ENCODE measurements at regions not wholly inside any gene's neighbourhood (a gene's known extent, or its start where the extent isn't known, plus 50 kb on each side); places are given as distances from the start of the nearest gene placed in this dataset.

DNA sequence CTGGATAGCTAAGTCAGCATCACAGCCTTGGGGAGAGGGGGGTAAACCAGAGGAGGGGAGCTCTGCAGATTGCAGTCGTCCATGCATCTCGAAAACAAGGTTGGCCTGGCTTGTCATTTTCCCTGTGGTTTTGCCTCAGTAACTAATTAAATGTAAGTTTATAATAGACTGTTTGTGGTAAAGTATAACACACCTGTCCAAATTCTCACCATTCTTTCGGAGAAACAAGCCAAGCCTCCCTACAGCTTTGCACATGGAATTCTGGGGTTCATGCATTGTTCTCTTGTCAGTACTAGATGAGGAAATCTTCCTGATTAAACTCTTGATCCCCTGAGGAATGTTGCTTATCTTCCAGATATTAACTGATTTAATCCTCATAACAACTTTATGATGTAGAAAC lies 1065.2 kb upstream of the FAM98A start:
- TF ChIP-seq EZH2 (IDR thresholded peaks at IDR 0.05; ENCODE audit: insufficient read depth, low read length) = no peak
- TF ChIP-seq, protein P1, sequence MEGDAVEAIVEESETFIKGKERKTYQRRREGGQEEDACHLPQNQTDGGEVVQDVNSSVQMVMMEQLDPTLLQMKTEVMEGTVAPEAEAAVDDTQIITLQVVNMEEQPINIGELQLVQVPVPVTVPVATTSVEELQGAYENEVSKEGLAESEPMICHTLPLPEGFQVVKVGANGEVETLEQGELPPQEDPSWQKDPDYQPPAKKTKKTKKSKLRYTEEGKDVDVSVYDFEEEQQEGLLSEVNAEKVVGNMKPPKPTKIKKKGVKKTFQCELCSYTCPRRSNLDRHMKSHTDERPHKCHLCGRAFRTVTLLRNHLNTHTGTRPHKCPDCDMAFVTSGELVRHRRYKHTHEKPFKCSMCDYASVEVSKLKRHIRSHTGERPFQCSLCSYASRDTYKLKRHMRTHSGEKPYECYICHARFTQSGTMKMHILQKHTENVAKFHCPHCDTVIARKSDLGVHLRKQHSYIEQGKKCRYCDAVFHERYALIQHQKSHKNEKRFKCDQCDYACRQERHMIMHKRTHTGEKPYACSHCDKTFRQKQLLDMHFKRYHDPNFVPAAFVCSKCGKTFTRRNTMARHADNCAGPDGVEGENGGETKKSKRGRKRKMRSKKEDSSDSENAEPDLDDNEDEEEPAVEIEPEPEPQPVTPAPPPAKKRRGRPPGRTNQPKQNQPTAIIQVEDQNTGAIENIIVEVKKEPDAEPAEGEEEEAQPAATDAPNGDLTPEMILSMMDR (IDR thresholded peaks at IDR 0.05; ENCODE audit: insufficient read depth, low read depth, low read length) = no peak
- H3K79me2 ChIP-seq (ENCODE audit: insufficient read depth, low read length) = no peaks in the 10 kb centered on the region
- FAIRE-seq = no peak
- no peak overlapping the region for H3K9ac ChIP-seq (ENCODE audit: low read length)
- no peak overlapping the region for H3K27ac ChIP-seq (ENCODE audit: low read depth, low read length)
- no peak overlapping the region for H3K4me3 Mint-ChIP-seq (ENCODE audit: unreplicated experiment)
- no peaks in the 10 kb centered on the region for H4K20me1 ChIP-seq (ENCODE audit: insufficient read depth, low read length)
- no peak overlapping the region for H2AFZ ChIP-seq (ENCODE audit: low read depth, low read length)
- H3K27ac Mint-ChIP-seq (ENCODE audit: unreplicated experiment) = no peak overlapping the region
- no peak overlapping the region for H3K4me2 ChIP-seq (ENCODE audit: low read length)
- no peaks in the 10 kb centered on the region for H3K36me3 ChIP-seq (ENCODE audit: insufficient read depth, low read length)
- no peaks in the 10 kb centered on the region for H3K9me3 Mint-ChIP-seq (ENCODE audit: unreplicated experiment)
- no peaks in the 10 kb centered on the region for H3K27me3 ChIP-seq (ENCODE audit: insufficient read depth, low read length)
- H3K4me3 ChIP-seq (ENCODE audit: insufficient read depth, low read depth, low read length) = no peak overlapping the region
- no peak for DNase-seq (ENCODE audit: low read depth)
- no peaks in the 10 kb centered on the region for H3K27me3 Mint-ChIP-seq (ENCODE audit: low read depth, unreplicated experiment)
- H3K36me3 Mint-ChIP-seq (ENCODE audit: low read depth, unreplicated experiment) = no peaks in the 10 kb centered on the region
- H3K9me3 ChIP-seq (ENCODE audit: insufficient read depth, low read depth, low read length) = peaks cover 3% of the 10 kb centered on the region
- peaks cover 2% of the 10 kb centered on the region for H3K4me1 Mint-ChIP-seq (ENCODE audit: low read depth, unreplicated experiment)
- H3K4me1 ChIP-seq (ENCODE audit: insufficient read depth, low read length) = no peaks in the 10 kb centered on the region

DNA sequence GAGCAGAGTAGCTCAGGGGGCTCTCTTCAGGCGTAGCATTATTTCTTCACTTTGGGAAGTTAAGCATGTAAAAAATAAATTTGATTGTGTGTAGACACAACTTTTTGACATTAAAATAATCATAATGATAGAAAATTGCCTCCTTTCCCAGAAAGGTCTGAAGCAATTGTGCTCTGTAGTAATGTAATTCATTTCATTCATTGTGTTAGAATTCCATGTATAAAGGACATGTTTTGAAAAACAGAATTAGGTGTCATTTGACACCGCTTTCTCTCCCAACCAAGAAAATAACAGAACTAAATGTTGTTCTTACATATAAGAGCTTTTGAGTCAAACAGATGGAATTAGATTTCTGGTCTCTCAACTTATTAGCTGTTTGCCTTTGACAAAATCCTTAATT lies 1064.2 kb upstream of the FAM98A start:
- H3K9ac ChIP-seq (ENCODE audit: low read length) = no peak overlapping the region
- H3K27ac Mint-ChIP-seq (ENCODE audit: unreplicated experiment) = no peak overlapping the region
- H3K36me3 Mint-ChIP-seq (ENCODE audit: low read depth, unreplicated experiment) = no peaks in the 10 kb centered on the region
- H3K27ac ChIP-seq (ENCODE audit: low read depth, low read length) = no peak overlapping the region
- H3K79me2 ChIP-seq (ENCODE audit: insufficient read depth, low read length) = no peaks in the 10 kb centered on the region
- H3K4me2 ChIP-seq (ENCODE audit: low read length) = no peak overlapping the region
- H3K4me1 Mint-ChIP-seq (ENCODE audit: low read depth, unreplicated experiment) = peaks cover 2% of the 10 kb centered on the region
- FAIRE-seq = no peak
- TF ChIP-seq, protein P1 (IDR thresholded peaks at IDR 0.05; ENCODE audit: insufficient read depth, low read depth, low read length) = no peak
- TF ChIP-seq EZH2 (IDR thresholded peaks at IDR 0.05; ENCODE audit: insufficient read depth, low read length) = no peak
- H3K36me3 ChIP-seq (ENCODE audit: insufficient read depth, low read length) = no peaks in the 10 kb centered on the region
- H3K9me3 ChIP-seq (ENCODE audit: insufficient read depth, low read depth, low read length) = peaks cover 3% of the 10 kb centered on the region
- no peak overlapping the region for H3K4me3 ChIP-seq (ENCODE audit: insufficient read depth, low read depth, low read length)
- no peak for DNase-seq (ENCODE audit: low read depth)
- no peak overlapping the region for H3K4me3 Mint-ChIP-seq (ENCODE audit: unreplicated experiment)
- H2AFZ ChIP-seq (ENCODE audit: low read depth, low read length) = no peak overlapping the region
- H3K27me3 ChIP-seq (ENCODE audit: insufficient read depth, low read length) = no peaks in the 10 kb centered on the region
- no peaks in the 10 kb centered on the region for H3K4me1 ChIP-seq (ENCODE audit: insufficient read depth, low read length)
- H3K27me3 Mint-ChIP-seq (ENCODE audit: low read depth, unreplicated experiment) = no peaks in the 10 kb centered on the region
- no peaks in the 10 kb centered on the region for H4K20me1 ChIP-seq (ENCODE audit: insufficient read depth, low read length)
- H3K9me3 Mint-ChIP-seq (ENCODE audit: unreplicated experiment) = no peaks in the 10 kb centered on the region

DNA sequence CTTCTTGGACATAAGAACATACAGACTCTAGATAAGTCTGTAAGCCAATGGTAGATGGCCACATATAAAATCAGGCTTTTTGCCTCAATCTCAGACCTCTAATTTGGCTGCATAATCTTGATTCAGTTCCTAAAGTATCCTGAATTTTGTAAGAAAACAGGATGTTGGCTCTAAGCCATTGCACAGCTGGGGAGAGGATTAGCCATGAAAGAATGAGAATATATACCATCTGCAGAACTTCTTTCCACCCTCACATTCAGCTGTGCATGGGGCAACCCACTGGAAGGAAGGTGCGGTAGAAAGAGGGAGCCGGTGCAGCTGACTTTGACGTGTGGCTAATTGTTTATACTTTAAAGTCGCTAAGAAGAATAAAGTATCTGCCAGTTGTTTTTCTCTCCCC lies 1061.6 kb upstream of the FAM98A start:
- Histone ChIP-seq H3K9ac (ENCODE audit: low read length) (no peak overlapping the region), H3K79me2 (ENCODE audit: insufficient read depth, low read length) (no peaks in the 10 kb centered on the region), H3K4me1 (ENCODE audit: insufficient read depth, low read length) (no peaks in the 10 kb centered on the region), H3K36me3 (ENCODE audit: insufficient read depth, low read length) (no peaks in the 10 kb centered on the region), H2AFZ (ENCODE audit: low read depth, low read length) (no peak overlapping the region), H3K27me3 (ENCODE audit: insufficient read depth, low read length) (no peaks in the 10 kb centered on the region), H3K9me3 (ENCODE audit: insufficient read depth, low read depth, low read length) (peaks cover 3% of the 10 kb centered on the region), H3K4me3 (ENCODE audit: insufficient read depth, low read depth, low read length) (no peak overlapping the region), H3K27ac (ENCODE audit: low read depth, low read length) (no peak overlapping the region), H4K20me1 (ENCODE audit: insufficient read depth, low read length) (no peaks in the 10 kb centered on the region), H3K4me2 (ENCODE audit: low read length) (no peak overlapping the region)
- TF ChIP-seq EZH2 (IDR thresholded peaks at IDR 0.05; ENCODE audit: insufficient read depth, low read length) = no peak
- TF ChIP-seq, protein P1 (IDR thresholded peaks at IDR 0.05; ENCODE audit: insufficient read depth, low read depth, low read length) = no peak
- no peak for FAIRE-seq
- Mint-ChIP-seq H3K27ac (ENCODE audit: unreplicated experiment) (no peak overlapping the region), H3K4me3 (ENCODE audit: unreplicated experiment) (no peak overlapping the region), H3K9me3 (ENCODE audit: unreplicated experiment) (no peaks in the 10 kb centered on the region), H3K4me1 (ENCODE audit: low read depth, unreplicated experiment) (peaks cover 2% of the 10 kb centered on the region), H3K27me3 (ENCODE audit: low read depth, unreplicated experiment) (no peaks in the 10 kb centered on the region), H3K36me3 (ENCODE audit: low read depth, unreplicated experiment) (no peaks in the 10 kb centered on the region)
- DNase-seq (ENCODE audit: low read depth) = no peak
